ENCODE measurements at regions not wholly inside any gene's neighbourhood (a gene's known extent, or its start where the extent isn't known, plus 50 kb on each side); places are given as distances from the start of the nearest gene placed in this dataset.
A peak's percentile ranks its signal among the peaks of the same experiment; 100 is the strongest.
"Not testable (repeated sequence)": the region's sequence is repeated elsewhere in the genome, so short reads cannot be mapped to it uniquely, and the experiment has no call there.

- DNase-seq (ENCODE audit: low spot score): no peak
- intact Hi-C loops (cut with DNase I): no loop called here
Measured at GRCh38 chr18:77329651-77330050, 80.0 kb downstream of the GALR1 start.

GRCh38 chr18:77334876-77335275, 85.2 kb downstream of the GALR1 start:
- intact Hi-C loops (cut with DNase I): no loop called here
- no peak for DNase-seq (ENCODE audit: low spot score)

GRCh38 chr18:77337604-77338003, 88.0 kb downstream of the GALR1 start:
- no peak for DNase-seq (ENCODE audit: low spot score)
- intact Hi-C loops (cut with DNase I): no loop called here

- DNase-seq (ENCODE audit: low spot score): no peak
- intact Hi-C loops (cut with DNase I): no loop called here
Measured at GRCh38 chr18:77339093-77339492, 89.4 kb downstream of the GALR1 start.

GRCh38 chr18:77339623-77340022, 90.0 kb downstream of the GALR1 start:
- intact Hi-C loops (cut with DNase I): no loop called here

GRCh38 chr18:77340815-77341214, 91.2 kb downstream of the GALR1 start:
- DNase-seq (ENCODE audit: low spot score): no peak
- intact Hi-C loops (cut with DNase I): no loop called here

More at GRCh38 chr18:77339623-77340022, 90.0 kb downstream of the GALR1 start:
- DNase-seq (ENCODE audit: low spot score): no peak

- intact Hi-C loops (cut with DNase I): no loop called here
- DNase-seq (ENCODE audit: low spot score): peak; percentile 60
Measured at GRCh38 chr18:77341527-77342325, 92.1 kb downstream of the GALR1 start.

- intact Hi-C loops (cut with DNase I): no loop called here
Measured at GRCh38 chr18:77342736-77343135, 93.1 kb downstream of the GALR1 start.

GRCh38 chr18:77343846-77344510, 94.3 kb downstream of the GALR1 start:
- intact Hi-C loops (cut with DNase I): no loop called here
- DNase-seq (ENCODE audit: low spot score): no peak

More at GRCh38 chr18:77342736-77343135, 93.1 kb downstream of the GALR1 start:
- DNase-seq (ENCODE audit: low spot score): no peak

- peak; percentile 74 for DNase-seq (ENCODE audit: low spot score)
Measured at GRCh38 chr18:77344786-77345500, 95.3 kb downstream of the GALR1 start.

GRCh38 chr18:77346208-77346810, 96.7 kb downstream of the GALR1 start:
- intact Hi-C loops (cut with DNase I): no loop called here

More at GRCh38 chr18:77344786-77345500, 95.3 kb downstream of the GALR1 start:
- intact Hi-C loops (cut with DNase I): no loop called here

GRCh38 chr18:77353349-77353748, 103.7 kb downstream of the GALR1 start:
- DNase-seq (ENCODE audit: low spot score); intact Hi-C loops (cut with DNase I): not testable (repeated sequence)

More at GRCh38 chr18:77346208-77346810, 96.7 kb downstream of the GALR1 start:
- no peak for DNase-seq (ENCODE audit: low spot score)

- intact Hi-C loops (cut with DNase I): no loop called here
- DNase-seq (ENCODE audit: low spot score): no peak
Measured at GRCh38 chr18:77359561-77360314, 110.1 kb downstream of the GALR1 start.

GRCh38 chr18:77360315-77361190, 110.9 kb downstream of the GALR1 start:
- intact Hi-C loops (cut with DNase I): no loop called here
- no peak for DNase-seq (ENCODE audit: low spot score)

GRCh38 chr18:77361382-77361781, 111.7 kb downstream of the GALR1 start:
- DNase-seq (ENCODE audit: low spot score): no peak
- intact Hi-C loops (cut with DNase I): no loop called here

GRCh38 chr18:77365667-77366066, 116.0 kb downstream of the GALR1 start:
- DNase-seq (ENCODE audit: low spot score): no peak
- intact Hi-C loops (cut with DNase I): no loop called here

- no peak for DNase-seq (ENCODE audit: low spot score)
- intact Hi-C loops (cut with DNase I): no loop called here
Measured at GRCh38 chr18:77366067-77366719, 116.5 kb downstream of the GALR1 start.
